ENCODE measurements at regions not wholly inside any gene's neighbourhood (a gene's known extent, or its start where the extent isn't known, plus 50 kb on each side); places are given as distances from the start of the nearest gene placed in this dataset.

- Histone ChIP-seq H3K9me3 (ENCODE audit: control insufficient read depth in 3 of 3, low read length in 3 of 3) (no peaks in the 10 kb centered on the region), H3K36me3 (ENCODE audit: control insufficient read depth in 3 of 3, insufficient read depth in 3 of 3, low read length in 3 of 3) (no peaks in the 10 kb centered on the region), H3K27me3 (ENCODE audit: control insufficient read depth in 3 of 3, insufficient read depth in 3 of 3, low read length in 3 of 3) (no peaks in the 10 kb centered on the region), H3K27ac (ENCODE audit: low read depth, low read length) (no peak overlapping the region), H3K4me3 (ENCODE audit: low read length in 3 of 3) (no peak overlapping the region), H3K4me1 (ENCODE audit: control insufficient read depth in 3 of 3, insufficient read depth in 3 of 3, low read length in 3 of 3) (no peaks in the 10 kb centered on the region), H3K9ac (ENCODE audit: low read depth in 1 of 3, low read length in 3 of 3) (no peak overlapping the region)
Measured at GRCh38 chr9:118455788-118456187, 751.6 kb downstream of the TLR4 start.

- no peak overlapping the region for H3K27ac ChIP-seq (ENCODE audit: low read depth, low read length)
- no peaks in the 10 kb centered on the region for H3K4me1 ChIP-seq (ENCODE audit: control insufficient read depth in 3 of 3, insufficient read depth in 3 of 3, low read length in 3 of 3)
- H3K27me3 ChIP-seq (ENCODE audit: control insufficient read depth in 3 of 3, insufficient read depth in 3 of 3, low read length in 3 of 3), result no peaks in the 10 kb centered on the region
- H3K36me3 ChIP-seq (ENCODE audit: control insufficient read depth in 3 of 3, insufficient read depth in 3 of 3, low read length in 3 of 3), result no peaks in the 10 kb centered on the region
- H3K4me3 ChIP-seq (ENCODE audit: low read length in 3 of 3), result no peak overlapping the region
- no peak overlapping the region for H3K9ac ChIP-seq (ENCODE audit: low read depth in 1 of 3, low read length in 3 of 3)
- H3K9me3 ChIP-seq (ENCODE audit: control insufficient read depth in 3 of 3, low read length in 3 of 3), result no peaks in the 10 kb centered on the region
Measured at GRCh38 chr9:118457171-118458000, 753.2 kb downstream of the TLR4 start.

- no peak overlapping the region for H3K27ac ChIP-seq (ENCODE audit: low read depth, low read length)
Measured at GRCh38 chr9:118459913-118460312, 755.7 kb downstream of the TLR4 start.

GRCh38 chr9:118463419-118463818, 759.2 kb downstream of the TLR4 start:
- Histone ChIP-seq H3K36me3 (ENCODE audit: control insufficient read depth in 3 of 3, insufficient read depth in 3 of 3, low read length in 3 of 3) (no peaks in the 10 kb centered on the region), H3K27me3 (ENCODE audit: control insufficient read depth in 3 of 3, insufficient read depth in 3 of 3, low read length in 3 of 3) (no peaks in the 10 kb centered on the region)

More at GRCh38 chr9:118459913-118460312, 755.7 kb downstream of the TLR4 start:
- no peaks in the 10 kb centered on the region for H3K9me3 ChIP-seq (ENCODE audit: control insufficient read depth in 3 of 3, low read length in 3 of 3)
- H3K9ac ChIP-seq (ENCODE audit: low read depth in 1 of 3, low read length in 3 of 3), result no peak overlapping the region
- no peaks in the 10 kb centered on the region for H3K27me3 ChIP-seq (ENCODE audit: control insufficient read depth in 3 of 3, insufficient read depth in 3 of 3, low read length in 3 of 3)
- no peaks in the 10 kb centered on the region for H3K4me1 ChIP-seq (ENCODE audit: control insufficient read depth in 3 of 3, insufficient read depth in 3 of 3, low read length in 3 of 3)
- H3K36me3 ChIP-seq (ENCODE audit: control insufficient read depth in 3 of 3, insufficient read depth in 3 of 3, low read length in 3 of 3), result no peaks in the 10 kb centered on the region
- no peak overlapping the region for H3K4me3 ChIP-seq (ENCODE audit: low read length in 3 of 3)

GRCh38 chr9:118473521-118473920, 769.3 kb downstream of the TLR4 start:
- no peaks in the 10 kb centered on the region for H3K36me3 ChIP-seq (ENCODE audit: control insufficient read depth in 3 of 3, insufficient read depth in 3 of 3, low read length in 3 of 3)
- H3K9me3 ChIP-seq (ENCODE audit: control insufficient read depth in 3 of 3, low read length in 3 of 3), result no peaks in the 10 kb centered on the region
- H3K4me1 ChIP-seq (ENCODE audit: control insufficient read depth in 3 of 3, insufficient read depth in 3 of 3, low read length in 3 of 3), result no peaks in the 10 kb centered on the region
- no peak overlapping the region for H3K9ac ChIP-seq (ENCODE audit: low read depth in 1 of 3, low read length in 3 of 3)
- H3K27ac ChIP-seq (ENCODE audit: low read depth, low read length), result no peak overlapping the region
- H3K4me3 ChIP-seq (ENCODE audit: low read length in 3 of 3), result no peak overlapping the region
- no peaks in the 10 kb centered on the region for H3K27me3 ChIP-seq (ENCODE audit: control insufficient read depth in 3 of 3, insufficient read depth in 3 of 3, low read length in 3 of 3)

More at GRCh38 chr9:118463419-118463818, 759.2 kb downstream of the TLR4 start:
- Histone ChIP-seq H3K4me3 (ENCODE audit: low read length in 3 of 3) (no peak overlapping the region), H3K9me3 (ENCODE audit: control insufficient read depth in 3 of 3, low read length in 3 of 3) (no peaks in the 10 kb centered on the region), H3K4me1 (ENCODE audit: control insufficient read depth in 3 of 3, insufficient read depth in 3 of 3, low read length in 3 of 3) (no peaks in the 10 kb centered on the region), H3K27ac (ENCODE audit: low read depth, low read length) (no peak overlapping the region), H3K9ac (ENCODE audit: low read depth in 1 of 3, low read length in 3 of 3) (no peak overlapping the region)

- Histone ChIP-seq H3K9ac (ENCODE audit: low read depth in 1 of 3, low read length in 3 of 3) (no peak overlapping the region), H3K36me3 (ENCODE audit: control insufficient read depth in 3 of 3, insufficient read depth in 3 of 3, low read length in 3 of 3) (no peaks in the 10 kb centered on the region), H3K27me3 (ENCODE audit: control insufficient read depth in 3 of 3, insufficient read depth in 3 of 3, low read length in 3 of 3) (no peaks in the 10 kb centered on the region), H3K27ac (ENCODE audit: low read depth, low read length) (no peak overlapping the region), H3K9me3 (ENCODE audit: control insufficient read depth in 3 of 3, low read length in 3 of 3) (no peaks in the 10 kb centered on the region), H3K4me1 (ENCODE audit: control insufficient read depth in 3 of 3, insufficient read depth in 3 of 3, low read length in 3 of 3) (no peaks in the 10 kb centered on the region), H3K4me3 (ENCODE audit: low read length in 3 of 3) (no peak overlapping the region)
Measured at GRCh38 chr9:118478752-118479151, 774.5 kb downstream of the TLR4 start.

GRCh38 chr9:118482306-118482705, 778.1 kb downstream of the TLR4 start:
- Histone ChIP-seq H3K4me3 (ENCODE audit: low read length in 3 of 3) (no peak overlapping the region), H3K9ac (ENCODE audit: low read depth in 1 of 3, low read length in 3 of 3) (no peak overlapping the region), H3K27me3 (ENCODE audit: control insufficient read depth in 3 of 3, insufficient read depth in 3 of 3, low read length in 3 of 3) (no peaks in the 10 kb centered on the region), H3K27ac (ENCODE audit: low read depth, low read length) (no peak overlapping the region), H3K4me1 (ENCODE audit: control insufficient read depth in 3 of 3, insufficient read depth in 3 of 3, low read length in 3 of 3) (no peaks in the 10 kb centered on the region), H3K9me3 (ENCODE audit: control insufficient read depth in 3 of 3, low read length in 3 of 3) (no peaks in the 10 kb centered on the region), H3K36me3 (ENCODE audit: control insufficient read depth in 3 of 3, insufficient read depth in 3 of 3, low read length in 3 of 3) (no peaks in the 10 kb centered on the region)

GRCh38 chr9:118483677-118484076, 779.5 kb downstream of the TLR4 start:
- no peak overlapping the region for H3K9ac ChIP-seq (ENCODE audit: low read depth in 1 of 3, low read length in 3 of 3)
- no peaks in the 10 kb centered on the region for H3K27me3 ChIP-seq (ENCODE audit: control insufficient read depth in 3 of 3, insufficient read depth in 3 of 3, low read length in 3 of 3)
- no peaks in the 10 kb centered on the region for H3K9me3 ChIP-seq (ENCODE audit: control insufficient read depth in 3 of 3, low read length in 3 of 3)
- no peak overlapping the region for H3K4me3 ChIP-seq (ENCODE audit: low read length in 3 of 3)
- H3K36me3 ChIP-seq (ENCODE audit: control insufficient read depth in 3 of 3, insufficient read depth in 3 of 3, low read length in 3 of 3), result no peaks in the 10 kb centered on the region
- no peak overlapping the region for H3K27ac ChIP-seq (ENCODE audit: low read depth, low read length)
- H3K4me1 ChIP-seq (ENCODE audit: control insufficient read depth in 3 of 3, insufficient read depth in 3 of 3, low read length in 3 of 3), result no peaks in the 10 kb centered on the region

- no peaks in the 10 kb centered on the region for H3K27me3 ChIP-seq (ENCODE audit: control insufficient read depth in 3 of 3, insufficient read depth in 3 of 3, low read length in 3 of 3)
- H3K9ac ChIP-seq (ENCODE audit: low read depth in 1 of 3, low read length in 3 of 3), result no peak overlapping the region
- H3K27ac ChIP-seq (ENCODE audit: low read depth, low read length), result no peak overlapping the region
- H3K4me1 ChIP-seq (ENCODE audit: control insufficient read depth in 3 of 3, insufficient read depth in 3 of 3, low read length in 3 of 3), result no peaks in the 10 kb centered on the region
- H3K4me3 ChIP-seq (ENCODE audit: low read length in 3 of 3), result no peak overlapping the region
- H3K9me3 ChIP-seq (ENCODE audit: control insufficient read depth in 3 of 3, low read length in 3 of 3), result no peaks in the 10 kb centered on the region
- no peaks in the 10 kb centered on the region for H3K36me3 ChIP-seq (ENCODE audit: control insufficient read depth in 3 of 3, insufficient read depth in 3 of 3, low read length in 3 of 3)
Measured at GRCh38 chr9:118503236-118503635, 799.0 kb downstream of the TLR4 start.

- Histone ChIP-seq H3K36me3 (ENCODE audit: control insufficient read depth in 3 of 3, insufficient read depth in 3 of 3, low read length in 3 of 3) (no peaks in the 10 kb centered on the region), H3K9ac (ENCODE audit: low read depth in 1 of 3, low read length in 3 of 3) (no peak overlapping the region), H3K27ac (ENCODE audit: low read depth, low read length) (no peak overlapping the region), H3K4me1 (ENCODE audit: control insufficient read depth in 3 of 3, insufficient read depth in 3 of 3, low read length in 3 of 3) (no peaks in the 10 kb centered on the region), H3K27me3 (ENCODE audit: control insufficient read depth in 3 of 3, insufficient read depth in 3 of 3, low read length in 3 of 3) (no peaks in the 10 kb centered on the region), H3K9me3 (ENCODE audit: control insufficient read depth in 3 of 3, low read length in 3 of 3) (no peaks in the 10 kb centered on the region), H3K4me3 (ENCODE audit: low read length in 3 of 3) (no peak overlapping the region)
Measured at GRCh38 chr9:118510711-118511110, 806.5 kb downstream of the TLR4 start.
